ENCODE measurements at regions not wholly inside any gene's neighbourhood (a gene's known extent, or its start where the extent isn't known, plus 50 kb on each side); places are given as distances from the start of the nearest gene placed in this dataset.

GRCh38 chr4:53816561-53816960 lies 225.3 kb upstream of the LNX1 start:
- DNase-seq (ENCODE audit: low read depth in 2 of 2, low spot score in 1 of 2), result no peak

- no peak for DNase-seq (ENCODE audit: low read depth in 2 of 2, low spot score in 1 of 2)
Observed at GRCh38 chr4:53815281-53815680, 224.0 kb upstream of the LNX1 start.

GRCh38 chr4:53813998-53814397 lies 222.7 kb upstream of the LNX1 start:
- DNase-seq (ENCODE audit: low read depth in 2 of 2, low spot score in 1 of 2), result no peak

- no peak for DNase-seq (ENCODE audit: low read depth in 2 of 2, low spot score in 1 of 2)
Observed at GRCh38 chr4:53810643-53811042, 219.4 kb upstream of the LNX1 start.

DNA sequence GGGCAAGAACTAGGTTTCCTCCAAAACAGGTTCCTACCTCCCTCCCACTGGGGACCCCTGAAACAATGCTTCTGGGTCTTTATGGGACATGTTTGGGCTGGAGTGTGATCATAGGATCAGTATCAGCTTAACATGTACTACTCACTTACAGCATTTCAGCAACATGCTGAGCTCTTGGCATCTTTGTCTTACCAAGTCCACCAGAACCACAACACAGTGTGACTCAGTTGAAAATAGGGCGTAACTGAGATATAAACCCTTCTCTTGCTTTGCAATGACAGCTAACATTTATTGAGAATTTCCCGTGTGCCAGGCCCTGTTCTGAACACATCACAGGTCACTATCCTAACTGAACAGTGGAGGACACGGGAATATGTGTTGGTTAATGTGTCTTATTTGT lies 218.5 kb upstream of the LNX1 start:
- DNase-seq (ENCODE audit: low read depth in 2 of 2, low spot score in 1 of 2), result no peak

DNA sequence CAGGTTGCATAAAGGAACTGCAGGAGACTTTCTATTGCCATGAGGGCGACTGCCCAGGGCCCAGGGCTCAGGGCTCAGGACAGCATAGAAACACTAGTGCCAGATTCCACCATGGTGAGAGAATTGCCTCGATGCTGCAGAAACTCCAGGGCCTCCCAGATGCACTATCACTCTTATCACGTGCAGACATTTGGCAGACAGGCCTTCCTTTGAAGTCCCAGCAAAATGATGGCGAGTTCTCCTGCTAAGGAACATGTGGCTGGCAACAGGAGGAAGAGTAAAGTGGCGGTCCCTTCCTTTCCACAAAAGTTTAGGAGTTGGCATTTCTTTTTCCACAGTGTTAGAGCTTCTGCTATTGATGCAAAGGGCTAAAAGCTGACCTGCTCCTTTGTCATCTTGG lies 214.0 kb upstream of the LNX1 start:
- DNase-seq (ENCODE audit: low read depth in 2 of 2, low spot score in 1 of 2), result no peak

GRCh38 chr4:53804719-53805118 lies 213.4 kb upstream of the LNX1 start:
- DNase-seq (ENCODE audit: low read depth in 2 of 2, low spot score in 1 of 2), result no peak

DNA sequence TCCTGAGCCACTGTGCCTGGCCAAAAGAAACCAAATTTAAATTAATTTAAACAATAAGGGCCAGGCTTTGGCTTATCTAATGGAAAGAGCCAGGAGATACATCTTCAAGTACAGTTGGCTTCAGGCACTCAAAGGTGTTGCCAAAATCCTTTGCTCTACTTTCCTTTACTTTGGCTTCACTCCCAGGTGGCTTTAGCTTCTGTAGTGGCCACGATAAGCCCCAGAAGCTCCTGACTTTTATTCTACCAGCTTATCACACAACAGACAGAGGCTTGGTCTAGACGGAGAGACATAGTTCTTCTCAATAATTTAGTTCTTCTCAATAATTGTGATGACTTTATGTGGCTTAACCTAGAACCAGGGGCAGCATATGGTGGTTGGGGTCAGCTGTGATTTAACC lies 211.2 kb upstream of the LNX1 start:
- DNase-seq (ENCODE audit: low read depth in 2 of 2, low spot score in 1 of 2), result no peak

- no peak for DNase-seq (ENCODE audit: low read depth in 2 of 2, low spot score in 1 of 2)
Observed at GRCh38 chr4:53801373-53801772, 210.1 kb upstream of the LNX1 start.

DNA sequence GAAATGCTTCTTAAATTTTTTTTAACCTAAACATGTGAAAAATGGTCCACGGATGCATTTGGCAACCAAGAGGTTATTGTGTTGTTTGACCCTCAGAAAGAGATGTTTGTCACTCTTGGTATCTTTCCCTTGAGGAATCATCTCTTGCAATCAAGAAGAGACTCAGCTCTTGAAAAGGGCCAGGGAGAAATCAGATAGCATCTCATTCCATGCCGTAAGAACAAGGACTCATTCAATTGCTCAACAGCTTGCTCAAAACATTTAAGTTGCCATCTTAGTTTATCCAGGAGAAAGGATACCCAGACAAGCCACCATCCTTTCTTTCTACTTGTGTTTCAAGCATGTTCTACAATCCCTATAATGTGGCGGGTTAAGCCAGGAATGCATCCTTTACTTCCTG lies 209.5 kb upstream of the LNX1 start:
- DNase-seq (ENCODE audit: low read depth in 2 of 2, low spot score in 1 of 2), result no peak

DNA sequence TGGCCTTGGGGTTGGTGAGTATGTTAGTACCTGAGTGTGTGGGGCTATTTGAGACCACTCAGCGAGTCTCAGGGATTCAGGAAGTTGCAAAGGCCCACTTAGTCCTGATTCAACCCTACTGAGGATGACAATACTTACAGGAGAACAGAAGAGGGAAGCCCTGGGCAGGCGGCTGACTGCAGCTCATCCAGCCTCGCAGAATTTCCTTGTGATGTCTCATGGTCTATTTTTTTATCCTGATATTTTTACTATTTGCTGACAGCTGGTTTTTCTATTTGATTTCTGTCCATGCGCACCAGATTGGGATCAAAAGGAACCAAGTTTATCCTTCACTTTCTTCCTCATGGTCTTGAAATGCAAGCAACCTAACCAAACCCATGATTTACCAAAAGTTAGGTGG lies 201.8 kb upstream of the LNX1 start:
- DNase-seq (ENCODE audit: low read depth in 2 of 2, low spot score in 1 of 2), result no peak

DNA sequence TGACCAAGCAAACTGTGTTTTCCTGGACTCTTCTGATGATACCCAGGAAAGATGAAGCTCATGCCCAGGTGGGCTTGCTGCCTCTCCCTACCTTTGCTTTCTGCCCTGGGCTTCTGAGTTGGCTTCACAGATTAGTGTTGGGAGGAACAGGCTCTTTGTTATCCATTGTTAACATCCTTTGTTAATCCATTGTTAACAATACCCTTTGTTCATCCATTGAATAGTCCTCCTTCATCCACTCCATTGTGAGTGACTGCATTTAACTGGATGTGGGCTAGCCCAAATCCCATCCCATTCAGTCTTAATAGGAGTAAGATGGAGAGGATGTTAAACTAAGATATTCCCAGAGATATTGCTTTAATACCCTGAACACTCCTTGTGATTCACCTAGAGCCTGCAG lies 199.0 kb upstream of the LNX1 start:
- no peak for DNase-seq (ENCODE audit: low read depth in 2 of 2, low spot score in 1 of 2)

DNA sequence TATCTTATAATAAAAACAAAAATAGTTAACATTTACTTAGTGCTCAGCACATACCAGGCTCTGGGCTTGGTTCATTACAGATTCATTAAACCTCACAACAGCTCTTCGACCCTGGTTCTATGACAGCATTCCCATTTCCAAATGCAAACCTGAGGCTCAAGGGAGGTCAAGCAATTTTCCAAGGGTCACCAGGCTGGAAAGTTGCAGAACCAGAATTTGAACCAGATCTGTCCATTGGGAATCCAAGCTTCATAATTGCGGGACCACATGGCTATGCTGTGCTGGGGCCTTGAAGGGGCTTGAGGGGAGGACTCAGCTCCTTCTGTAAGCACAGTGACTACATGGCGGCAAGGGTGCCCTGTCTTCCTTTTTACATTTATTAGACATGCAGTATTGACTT lies 197.3 kb upstream of the LNX1 start:
- no peak for DNase-seq (ENCODE audit: low read depth in 2 of 2, low spot score in 1 of 2)

DNA sequence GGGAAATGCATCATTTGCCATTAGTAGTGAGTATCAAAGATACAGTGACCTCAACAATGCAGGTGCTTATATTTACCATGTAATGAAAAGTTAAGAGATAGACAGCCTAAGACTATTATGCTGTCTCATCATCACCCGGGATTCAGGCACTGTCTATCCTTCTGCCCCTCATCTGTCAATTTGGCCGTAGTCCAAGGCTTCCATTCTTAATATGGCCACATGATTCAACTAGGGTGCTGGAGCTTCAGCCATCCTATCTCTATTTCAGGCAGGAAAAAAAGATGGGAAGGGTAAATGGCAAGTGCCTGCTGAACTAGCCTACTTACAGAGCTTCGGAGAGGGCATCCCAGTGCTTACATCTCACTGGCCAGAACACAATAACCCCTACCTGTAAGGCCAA lies 196.7 kb upstream of the LNX1 start:
- no peak for DNase-seq (ENCODE audit: low read depth in 2 of 2, low spot score in 1 of 2)

GRCh38 chr4:53786632-53787031 lies 195.3 kb upstream of the LNX1 start:
- no peak for DNase-seq (ENCODE audit: low read depth in 2 of 2, low spot score in 1 of 2)

DNA sequence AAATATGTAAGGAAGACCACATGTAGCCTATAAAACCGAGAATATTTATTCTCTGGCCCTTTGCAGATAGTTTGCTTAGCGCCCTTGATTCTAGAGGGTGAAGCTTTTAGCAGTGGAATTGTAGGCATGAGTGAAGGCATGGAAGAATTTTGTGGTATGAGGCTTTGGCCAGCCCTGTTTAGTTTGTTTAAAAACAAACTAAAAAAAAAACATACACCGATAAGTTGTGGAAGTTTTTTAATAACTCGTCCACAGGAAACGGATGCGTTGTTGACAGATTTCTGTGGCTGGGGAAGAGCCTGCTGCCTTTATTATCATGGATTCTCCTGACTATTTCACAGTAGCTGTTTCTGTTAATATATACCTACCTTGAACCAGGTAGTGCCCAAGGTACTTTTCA lies 194.7 kb upstream of the LNX1 start:
- DNase-seq (ENCODE audit: low read depth in 2 of 2, low spot score in 1 of 2), result no peak

DNA sequence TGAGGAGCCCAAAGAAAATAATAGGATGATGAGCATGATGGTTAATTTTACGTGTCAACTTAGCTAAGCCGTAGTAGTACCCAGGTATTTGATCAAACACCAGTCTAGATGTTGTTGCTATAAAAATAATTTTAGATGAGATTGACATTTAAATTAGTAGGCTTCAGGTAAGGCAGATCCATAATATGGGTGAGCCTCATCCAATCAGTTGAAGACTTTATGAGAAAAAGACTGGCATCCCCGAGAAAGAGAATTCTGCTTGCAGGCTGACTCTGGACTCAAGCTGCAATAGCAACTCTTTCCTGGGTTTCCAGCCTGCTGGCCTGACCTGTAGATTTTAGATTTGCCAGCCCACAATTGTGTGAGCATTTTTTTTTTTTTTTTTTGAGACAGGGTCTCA lies 192.8 kb upstream of the LNX1 start:
- no peak for DNase-seq (ENCODE audit: low read depth in 2 of 2, low spot score in 1 of 2)

DNA sequence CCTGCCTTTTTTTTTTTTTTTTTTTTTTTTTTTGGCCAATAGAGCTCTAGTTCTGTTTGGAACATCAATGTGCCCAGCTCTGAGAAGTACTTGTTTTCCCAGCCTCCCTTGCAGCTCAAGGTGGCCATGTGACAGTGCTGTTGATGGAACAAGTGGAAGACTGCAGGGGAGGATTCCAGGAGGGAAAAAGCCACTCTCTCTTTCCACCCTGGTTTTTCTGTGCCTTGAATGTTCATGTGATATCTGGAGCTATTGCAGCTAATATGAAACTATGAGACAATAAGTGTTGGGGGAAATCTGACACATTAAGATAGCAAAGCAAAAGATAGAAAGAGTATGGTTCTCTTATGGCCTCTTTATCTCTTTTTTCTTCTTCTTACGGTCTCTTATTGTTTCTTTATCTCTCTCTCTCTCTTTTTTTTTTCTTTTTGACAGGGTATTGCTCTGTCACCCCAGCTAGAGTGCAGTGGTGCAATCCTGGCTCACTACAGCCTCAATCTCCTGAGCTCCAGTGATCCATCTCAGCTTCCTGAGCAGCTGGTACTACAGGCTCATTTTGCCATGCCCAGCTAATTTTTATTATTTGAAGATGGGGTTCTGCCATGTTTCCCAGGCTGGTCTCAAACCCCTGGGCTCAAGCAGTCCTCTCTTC lies 192.0 kb upstream of the LNX1 start:
- no peak for DNase-seq (ENCODE audit: low read depth in 2 of 2, low spot score in 1 of 2)

- no peak for DNase-seq (ENCODE audit: low read depth in 2 of 2, low spot score in 1 of 2)
Observed at GRCh38 chr4:53782458-53782845, 191.2 kb upstream of the LNX1 start.

- no peak for DNase-seq (ENCODE audit: low read depth in 2 of 2, low spot score in 1 of 2)
Observed at GRCh38 chr4:53781629-53782457, 190.6 kb upstream of the LNX1 start.

DNA sequence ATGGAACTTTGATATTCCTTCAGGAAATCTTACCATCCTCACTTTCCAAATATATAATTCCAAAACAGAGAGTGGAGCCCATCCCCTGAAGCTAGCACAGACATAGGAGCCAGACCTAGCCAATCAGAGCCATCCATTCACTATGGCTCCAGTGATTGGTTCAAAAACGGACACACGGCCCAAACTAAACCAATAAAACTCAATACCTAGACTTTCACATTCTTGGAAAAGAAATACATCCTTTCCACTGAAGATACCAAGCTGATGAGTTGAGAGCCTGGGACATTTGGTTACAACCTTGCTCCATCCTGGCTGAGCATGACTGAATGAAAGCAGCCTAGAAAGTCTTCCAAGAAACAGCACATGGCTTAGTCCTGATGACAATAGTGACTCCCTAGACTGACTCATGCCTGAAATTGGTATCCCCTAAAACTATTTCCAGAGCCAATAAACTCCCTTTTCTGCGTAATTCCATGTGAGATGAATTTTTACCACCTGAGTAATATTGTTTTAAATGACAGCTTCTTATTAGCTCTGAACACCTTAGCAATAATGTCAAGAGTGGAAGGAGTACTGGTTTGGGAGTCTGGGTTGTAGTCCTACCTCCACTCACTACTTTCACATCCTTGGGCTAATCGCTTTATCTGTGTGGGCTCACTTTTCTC lies 189.6 kb upstream of the LNX1 start:
- no peak for DNase-seq (ENCODE audit: low read depth in 2 of 2, low spot score in 1 of 2)

DNA sequence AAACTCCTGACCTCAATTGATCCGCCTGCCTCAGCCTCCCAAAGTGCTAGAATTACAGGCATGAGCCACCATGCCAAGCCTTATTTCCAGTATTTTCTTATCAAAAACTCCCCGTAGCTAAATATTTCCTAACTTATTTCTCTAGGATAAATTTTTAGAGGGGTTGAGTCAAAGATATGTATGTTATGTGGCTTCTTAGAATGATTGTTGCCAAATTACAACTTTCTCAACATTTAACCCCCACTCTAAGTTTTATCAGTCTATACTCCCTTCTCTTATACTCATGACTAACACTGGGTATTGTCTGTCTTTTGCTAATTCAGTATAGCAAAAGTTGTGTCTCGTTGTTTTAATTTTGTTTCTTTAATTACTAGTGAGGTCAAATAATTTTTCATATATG lies 187.7 kb upstream of the LNX1 start:
- no peak for DNase-seq (ENCODE audit: low read depth in 2 of 2, low spot score in 1 of 2)

All from stimulated activated CD8-positive, alpha-beta memory T cell treated with anti-CD3 and anti-CD28 coated beads, Interleukin-4, amount 100 ng/mL, for 4 hours (primary cell).